Mesendoderm (in vitro differentiated cells): ENCODE measurements at regions not wholly inside any gene's neighbourhood (a gene's known extent, or its start where the extent isn't known, plus 50 kb on each side); places are given as distances from the start of the nearest gene placed in this dataset.

Source experiments
- DNase-seq: peaks from one replicate; pipeline ENCODE4 v3.0.0; 2013
- H2AK5ac ChIP-seq: 2 replicates; pipeline ENCODE4 v1.6.1; 2013; ENCODE audit warnings: low read length, inconsistent platforms
- H2BK120ac ChIP-seq: 2 replicates; pipeline ENCODE4 v1.6.1; 2013; ENCODE audit warnings: low read depth, mild to moderate bottlenecking, low read length, moderate library complexity, mixed read lengths
- H2BK15ac ChIP-seq: replicated peaks from 2 replicates; pipeline ENCODE4 v1.6.1; 2013; ENCODE audit warnings: low read depth, mild to moderate bottlenecking, moderate library complexity
- H2BK5ac ChIP-seq: 2 replicates; pipeline ENCODE4 v1.6.1; 2013; ENCODE audit warnings: low read length, inconsistent platforms
- H3K18ac ChIP-seq: 2 replicates; pipeline ENCODE4 v1.6.1; 2013; ENCODE audit warnings: mild to moderate bottlenecking, low read length, mixed read lengths
- H3K23ac ChIP-seq: one replicate; pipeline ENCODE4 v1.6.1; 2013; ENCODE audit warnings: low read length
- H3K27ac ChIP-seq: 2 replicates; pipeline ENCODE4 v1.5.1; 2013; ENCODE audit warnings: low read depth, mild to moderate bottlenecking, inconsistent platforms, low read length, moderate library complexity
- H3K27me3 ChIP-seq: 2 replicates; pipeline ENCODE4 v1.6.1; 2013; ENCODE audit warnings: low read length, control low read depth, mild to moderate bottlenecking, inconsistent platforms; ENCODE audit not compliant: insufficient read depth, poor library complexity
- H3K36me3 ChIP-seq: 2 replicates; pipeline ENCODE4 v1.6.1; 2013; ENCODE audit warnings: low read length, inconsistent platforms; ENCODE audit not compliant: control insufficient read depth, insufficient read depth
- H3K4ac ChIP-seq: one replicate; pipeline ENCODE4 v1.6.1; 2013; ENCODE audit warnings: low read depth, mild to moderate bottlenecking, low read length, moderate library complexity
- H3K4me1 ChIP-seq: 2 replicates; pipeline ENCODE4 v1.6.1; 2013; ENCODE audit warnings: low read depth, low read length, inconsistent platforms; ENCODE audit not compliant: control insufficient read depth
- H3K4me2 ChIP-seq: 2 replicates; pipeline ENCODE4 v1.6.1; 2013; ENCODE audit warnings: low read length
- H3K4me3 ChIP-seq: 2 replicates; pipeline ENCODE4 v1.5.1; 2013; ENCODE audit warnings: mild to moderate bottlenecking, low read length
- H3K56ac ChIP-seq: one replicate; pipeline ENCODE4 v1.6.1; 2013; ENCODE audit warnings: low read length
- H3K79me1 ChIP-seq: 2 replicates; pipeline ENCODE4 v1.6.1; 2013; ENCODE audit warnings: low read length, inconsistent platforms
- H3K79me2 ChIP-seq: 2 replicates; pipeline ENCODE4 v1.6.1; 2013; ENCODE audit warnings: mild to moderate bottlenecking, low read length; ENCODE audit not compliant: control insufficient read depth, insufficient read depth
- H3K9ac ChIP-seq: 2 replicates; pipeline ENCODE4 v1.6.1; 2013; ENCODE audit warnings: low read length, inconsistent platforms
- H4K5ac ChIP-seq: one replicate; pipeline ENCODE4 v1.6.1; 2013; ENCODE audit warnings: low read length
- H4K8ac ChIP-seq: one replicate; pipeline ENCODE4 v1.6.1; 2013; ENCODE audit warnings: low read depth, mild to moderate bottlenecking, control low read depth, low read length, moderate library complexity
- WGBS: extraction: QIAGEN DNeasy Blood & Tissue Kit; methylation state at CpG from one replicate; pipeline ENCODE4 v1.1.7; 2013; ENCODE audit warnings: low lambda C conversion rate, missing lambda C conversion rate; ENCODE audit not compliant: insufficient coverage; ENCODE audit errors: extremely low coverage; 5-methylcytosine and 5-hydroxymethylcytosine counted together

DNA sequence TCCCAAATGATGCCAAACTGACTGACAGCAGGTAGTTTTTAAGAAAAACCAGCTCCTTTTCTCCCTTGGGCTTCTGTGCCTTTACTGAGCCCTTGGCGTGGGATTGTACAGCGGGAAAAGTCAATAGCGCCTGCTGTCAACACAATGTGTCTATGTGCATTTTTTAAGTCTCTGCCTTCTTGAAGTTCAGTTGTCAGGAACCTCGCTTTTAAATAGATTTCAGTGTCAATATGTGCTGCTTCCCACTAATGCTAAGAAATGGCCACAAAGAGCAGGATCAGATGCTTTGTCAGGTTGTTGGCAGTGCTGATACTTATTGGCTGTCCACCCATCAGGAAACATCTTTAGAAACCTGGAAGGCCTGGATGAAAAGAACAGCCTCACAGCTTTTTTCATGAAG is 424.4 kb downstream of the C3orf38 start:
- no peak for DNase-seq
- Histone ChIP-seq H3K18ac (no peak overlapping the region), H3K9ac (no peak overlapping the region), H3K23ac (no peak overlapping the region), H3K4ac (no peak overlapping the region), H3K79me1 (no peaks in the 10 kb centered on the region), H2BK15ac (no peak overlapping the region), H3K36me3 (no peaks in the 10 kb centered on the region), H2AK5ac (no peak overlapping the region), H3K4me1 (no peaks in the 10 kb centered on the region), H3K79me2 (no peaks in the 10 kb centered on the region), H4K5ac (no peak overlapping the region), H2BK5ac (no peak overlapping the region), H3K4me3 (no peak overlapping the region), H3K27me3 (no peaks in the 10 kb centered on the region), H2BK120ac (no peak overlapping the region), H3K4me2 (no peak overlapping the region), H3K27ac (no peak overlapping the region), H4K8ac (no peak overlapping the region), H3K56ac (no peak overlapping the region)
- WGBS, result no CpG with 5 or more reads among the region's 4 CpGs

DNA sequence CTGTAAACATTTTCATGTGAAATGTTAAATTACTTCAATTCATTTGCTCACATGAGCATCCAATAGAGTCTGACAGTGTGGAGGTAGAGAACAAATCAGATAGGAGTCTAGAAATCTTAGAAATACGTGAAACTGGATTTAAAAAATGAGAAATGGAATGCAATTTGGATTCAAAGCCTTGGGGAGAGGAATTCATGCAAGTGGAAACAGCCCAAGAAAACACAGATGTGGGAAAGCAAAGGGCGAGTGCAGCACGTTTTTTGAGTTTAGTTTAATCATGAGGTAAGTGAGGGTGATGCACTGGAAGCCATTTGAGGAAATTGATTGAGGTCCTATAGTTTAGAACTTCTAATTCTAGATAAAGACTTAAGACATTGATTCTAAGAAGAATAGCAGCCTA is 434.7 kb downstream of the C3orf38 start:
- no CpG with 5 or more reads among the region's 3 CpGs for WGBS
- H3K9ac ChIP-seq, result no peak overlapping the region
- H2BK120ac ChIP-seq, result no peak overlapping the region
- H3K79me1 ChIP-seq, result no peaks in the 10 kb centered on the region
- DNase-seq, result no peak
- H3K4me2 ChIP-seq, result no peak overlapping the region
- no peak overlapping the region for H4K8ac ChIP-seq
- no peak overlapping the region for H2AK5ac ChIP-seq
- H3K4ac ChIP-seq, result no peak overlapping the region
- H3K79me2 ChIP-seq, result no peaks in the 10 kb centered on the region
- no peaks in the 10 kb centered on the region for H3K36me3 ChIP-seq
- H3K18ac ChIP-seq, result no peak overlapping the region
- no peak overlapping the region for H4K5ac ChIP-seq
- no peak overlapping the region for H3K56ac ChIP-seq
- no peaks in the 10 kb centered on the region for H3K27me3 ChIP-seq
- no peak overlapping the region for H3K4me3 ChIP-seq
- H2BK15ac ChIP-seq, result no peak overlapping the region
- H3K23ac ChIP-seq, result no peak overlapping the region
- H3K4me1 ChIP-seq, result no peaks in the 10 kb centered on the region
- H2BK5ac ChIP-seq, result no peak overlapping the region
- H3K27ac ChIP-seq, result no peak overlapping the region

- Histone ChIP-seq H3K36me3 (no peaks in the 10 kb centered on the region), H3K79me2 (no peaks in the 10 kb centered on the region)
- WGBS, result no CpG with 5 or more reads among the region's 2 CpGs
These were observed 436.4 kb downstream of the C3orf38 start for GRCh38 chr3:88586121-88586640.

DNA sequence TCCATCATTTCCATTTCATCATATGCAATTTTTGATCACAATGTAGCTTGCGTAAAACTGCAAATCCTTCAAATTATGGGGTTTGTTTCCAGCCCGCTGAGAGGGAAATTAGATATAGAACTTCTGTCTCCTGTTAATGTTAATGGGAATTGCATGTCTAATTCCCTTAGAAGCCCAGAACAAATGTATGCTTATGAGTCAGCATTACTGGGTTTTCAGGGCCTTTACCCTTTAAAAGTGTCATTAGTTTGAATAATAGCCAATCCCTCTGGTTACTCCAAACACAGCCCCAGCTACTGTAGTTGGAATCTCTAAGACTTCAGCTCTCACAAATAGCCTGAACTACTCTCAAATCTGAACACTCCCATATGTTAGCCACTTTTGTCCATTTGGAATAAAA is 439.4 kb downstream of the C3orf38 start:
- no peak overlapping the region for H4K8ac ChIP-seq
- H2BK120ac ChIP-seq, result no peak overlapping the region
- no peak overlapping the region for H3K56ac ChIP-seq
- no peaks in the 10 kb centered on the region for H3K79me1 ChIP-seq
- H3K79me2 ChIP-seq, result no peaks in the 10 kb centered on the region
- WGBS, result no CpG with 5 or more reads among the region's 2 CpGs
- no peak overlapping the region for H3K4me2 ChIP-seq
- H3K9ac ChIP-seq, result no peak overlapping the region
- H3K27me3 ChIP-seq, result no peaks in the 10 kb centered on the region
- no peaks in the 10 kb centered on the region for H3K4me1 ChIP-seq
- no peak overlapping the region for H3K18ac ChIP-seq
- no peak overlapping the region for H4K5ac ChIP-seq
- no peak overlapping the region for H3K27ac ChIP-seq
- no peak overlapping the region for H3K23ac ChIP-seq
- H2BK15ac ChIP-seq, result no peak overlapping the region
- H3K4me3 ChIP-seq, result no peak overlapping the region
- no peak overlapping the region for H2AK5ac ChIP-seq
- H3K4ac ChIP-seq, result no peak overlapping the region
- no peaks in the 10 kb centered on the region for H3K36me3 ChIP-seq
- peak; percentile 11 for DNase-seq
- H2BK5ac ChIP-seq, result no peak overlapping the region

More at GRCh38 chr3:88586121-88586640, 436.4 kb downstream of the C3orf38 start:
- Histone ChIP-seq H4K5ac (no peak overlapping the region), H3K4ac (no peak overlapping the region), H3K4me3 (no peak overlapping the region), H2BK5ac (no peak overlapping the region), H3K27me3 (no peaks in the 10 kb centered on the region), H3K9ac (no peak overlapping the region), H3K4me2 (no peak overlapping the region), H2BK120ac (no peak overlapping the region), H3K18ac (no peak overlapping the region), H2AK5ac (no peak overlapping the region), H3K27ac (no peak overlapping the region), H2BK15ac (no peak overlapping the region), H3K23ac (no peak overlapping the region), H3K79me1 (no peaks in the 10 kb centered on the region), H3K56ac (no peak overlapping the region), H3K4me1 (no peaks in the 10 kb centered on the region), H4K8ac (no peak overlapping the region)
- no peak for DNase-seq

GRCh38 chr3:88595026-88595425 is 445.3 kb downstream of the C3orf38 start:
- no peak overlapping the region for H3K4me2 ChIP-seq
- H3K9ac ChIP-seq, result no peak overlapping the region
- H3K79me1 ChIP-seq, result no peaks in the 10 kb centered on the region
- no peak overlapping the region for H2BK5ac ChIP-seq
- H2AK5ac ChIP-seq, result no peak overlapping the region
- no peak overlapping the region for H3K27ac ChIP-seq
- no peak for DNase-seq
- no peak overlapping the region for H4K5ac ChIP-seq
- H3K23ac ChIP-seq, result no peak overlapping the region
- no peaks in the 10 kb centered on the region for H3K27me3 ChIP-seq
- WGBS, result no CpG with 5 or more reads among the region's 1 CpG
- no peaks in the 10 kb centered on the region for H3K4me1 ChIP-seq
- H2BK120ac ChIP-seq, result no peak overlapping the region
- no peak overlapping the region for H3K18ac ChIP-seq
- no peak overlapping the region for H2BK15ac ChIP-seq
- H3K4ac ChIP-seq, result no peak overlapping the region
- no peaks in the 10 kb centered on the region for H3K79me2 ChIP-seq
- no peak overlapping the region for H4K8ac ChIP-seq
- no peaks in the 10 kb centered on the region for H3K36me3 ChIP-seq
- no peak overlapping the region for H3K4me3 ChIP-seq
- no peak overlapping the region for H3K56ac ChIP-seq

DNA sequence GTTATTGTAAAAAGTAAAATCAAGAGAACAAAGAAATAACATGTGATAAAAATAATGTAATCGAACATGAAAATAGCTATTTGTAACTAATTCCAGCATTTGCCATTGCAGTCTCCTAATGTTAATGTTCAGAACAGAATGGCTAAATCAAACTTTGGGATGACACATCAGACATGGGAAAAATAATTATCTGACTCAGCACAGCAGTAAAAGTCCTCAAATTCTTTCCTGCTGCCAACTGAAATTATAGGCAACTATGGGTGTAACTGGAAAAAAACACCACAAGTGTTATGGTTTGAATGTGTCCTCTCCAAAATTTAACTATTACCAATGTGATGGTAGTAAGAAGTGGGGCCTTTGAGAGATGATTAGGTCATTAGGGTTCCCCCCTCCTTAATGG is 446.7 kb downstream of the C3orf38 start:
- Histone ChIP-seq H3K56ac (no peak overlapping the region), H3K23ac (no peak overlapping the region), H3K27me3 (no peaks in the 10 kb centered on the region), H3K18ac (no peak overlapping the region), H3K4ac (no peak overlapping the region), H2BK5ac (no peak overlapping the region), H3K4me2 (no peak overlapping the region), H3K27ac (no peak overlapping the region), H2BK15ac (no peak overlapping the region), H3K36me3 (no peaks in the 10 kb centered on the region), H3K4me3 (no peak overlapping the region), H3K9ac (no peak overlapping the region), H2BK120ac (no peak overlapping the region), H4K8ac (no peak overlapping the region), H4K5ac (no peak overlapping the region), H3K79me2 (no peaks in the 10 kb centered on the region), H3K4me1 (no peaks in the 10 kb centered on the region), H3K79me1 (no peaks in the 10 kb centered on the region), H2AK5ac (no peak overlapping the region)
- no CpG with 5 or more reads among the region's 1 CpG for WGBS
- no peak for DNase-seq
